SK-N-SH treated with all-trans-retinoic acid at 6 μM for 48 hours (cell line): ENCODE measurements at regions not wholly inside any gene's neighbourhood (a gene's known extent, or its start where the extent isn't known, plus 50 kb on each side); places are given as distances from the start of the nearest gene placed in this dataset.

Experiments used
- ARNTL ChIP-seq: fragments of 450-650 bp; formaldehyde crosslinking; IDR thresholded peaks from 2 replicates; pipeline ENCODE4 v1.5.0; 2020; ENCODE audit warnings: low read depth, mild to moderate bottlenecking, moderate library complexity, borderline replicate concordance
- CSDC2 ChIP-seq: fragments of 250-450 bp; sonication (Bioruptor Pico); IDR thresholded peaks from 2 replicates; pipeline ENCODE4 v1.5.0; 2020; ENCODE audit warnings: mild to moderate bottlenecking, moderate library complexity
- CSRNP3 ChIP-seq: fragments of 250-450 bp; sonication (Bioruptor Pico); IDR thresholded peaks from 2 replicates; pipeline ENCODE4 v1.5.1; 2021; ENCODE audit warnings: mild to moderate bottlenecking, moderate library complexity
- GLIS3 ChIP-seq: fragments of 250-450 bp; sonication (Bioruptor Pico); IDR thresholded peaks from 2 replicates; pipeline ENCODE4 v1.5.0; 2020; ENCODE audit warnings: mild to moderate bottlenecking, moderate library complexity
- PATZ1 ChIP-seq: fragments of 250-450 bp; sonication (Bioruptor Pico); IDR thresholded peaks from 2 replicates; pipeline ENCODE4 v1.8.0; 2020; ENCODE audit warnings: mild to moderate bottlenecking, moderate library complexity, borderline replicate concordance
- PPARA ChIP-seq: fragments of 250-450 bp; sonication (Bioruptor Pico); IDR thresholded peaks from 2 replicates; pipeline ENCODE4 v1.5.0; 2020; ENCODE audit warnings: mild to moderate bottlenecking, borderline replicate concordance
- TSHZ2 ChIP-seq: fragments of 250-450 bp; sonication (Bioruptor Pico); IDR thresholded peaks from 2 replicates; pipeline ENCODE4 v1.5.0; 2020; ENCODE audit warnings: mild to moderate bottlenecking, moderate library complexity
- ZC3H10 ChIP-seq: fragments of 250-450 bp; sonication (Bioruptor Pico); IDR thresholded peaks from 2 replicates; pipeline ENCODE4 v1.5.1; 2021; ENCODE audit warnings: mild to moderate bottlenecking, moderate library complexity
- ZFP3 ChIP-seq: fragments of 250-450 bp; sonication (Bioruptor Pico); IDR thresholded peaks from 2 replicates; pipeline ENCODE4 v1.5.0; 2020; ENCODE audit warnings: mild to moderate bottlenecking, moderate library complexity
- ZFP30 ChIP-seq: fragments of 450-650 bp; formaldehyde crosslinking; IDR thresholded peaks from 2 replicates; pipeline ENCODE4 v1.5.0; 2022; ENCODE audit warnings: mild to moderate bottlenecking, moderate library complexity
- ZNF565 ChIP-seq: fragments of 450-650 bp; formaldehyde crosslinking; conservative IDR thresholded peaks from 2 replicates; pipeline ENCODE4 v1.5.0; 2020; ENCODE audit warnings: low read depth, mild to moderate bottlenecking, moderate library complexity
- ZNF8 ChIP-seq: fragments of 450-650 bp; formaldehyde crosslinking; IDR thresholded peaks from 2 replicates; pipeline ENCODE4 v1.5.0; 2020; ENCODE audit warnings: mild to moderate bottlenecking, moderate library complexity
- TF ChIP-seq, protein P1 (sequence below): fragments of 250-450 bp; sonication (Bioruptor Pico); IDR thresholded peaks from 2 replicates; pipeline ENCODE4 v1.5.1; 2020; ENCODE audit warnings: low read depth, mild to moderate bottlenecking, moderate library complexity
- TF ChIP-seq, protein P2 (sequence below): fragments of 250-450 bp; sonication (Bioruptor Pico); IDR thresholded peaks from 2 replicates; pipeline ENCODE4 v1.8.0; 2021; ENCODE audit warnings: low read depth, mild to moderate bottlenecking, moderate library complexity, borderline replicate concordance

GRCh38 chr12:127570793-127571360 is 696.1 kb upstream of the TMEM132C start:
- no peak for TF ChIP-seq TSHZ2
- TF ChIP-seq CSDC2 (CRISPR knock-in tag), result no peak
- TF ChIP-seq ZNF8 (CRISPR knock-in tag), result no peak
- TF ChIP-seq PATZ1 (CRISPR knock-in tag), result no peak
- TF ChIP-seq, protein P1, sequence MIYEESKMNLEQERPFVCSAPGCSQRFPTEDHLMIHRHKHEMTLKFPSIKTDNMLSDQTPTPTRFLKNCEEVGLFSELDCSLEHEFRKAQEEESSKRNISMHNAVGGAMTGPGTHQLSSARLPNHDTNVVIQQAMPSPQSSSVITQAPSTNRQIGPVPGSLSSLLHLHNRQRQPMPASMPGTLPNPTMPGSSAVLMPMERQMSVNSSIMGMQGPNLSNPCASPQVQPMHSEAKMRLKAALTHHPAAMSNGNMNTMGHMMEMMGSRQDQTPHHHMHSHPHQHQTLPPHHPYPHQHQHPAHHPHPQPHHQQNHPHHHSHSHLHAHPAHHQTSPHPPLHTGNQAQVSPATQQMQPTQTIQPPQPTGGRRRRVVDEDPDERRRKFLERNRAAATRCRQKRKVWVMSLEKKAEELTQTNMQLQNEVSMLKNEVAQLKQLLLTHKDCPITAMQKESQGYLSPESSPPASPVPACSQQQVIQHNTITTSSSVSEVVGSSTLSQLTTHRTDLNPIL (CRISPR knock-in tag), result no peak
- no peak for TF ChIP-seq ZC3H10
- no peak for TF ChIP-seq ARNTL
- TF ChIP-seq ZFP3 (CRISPR knock-in tag), result no peak
- TF ChIP-seq, protein P2, sequence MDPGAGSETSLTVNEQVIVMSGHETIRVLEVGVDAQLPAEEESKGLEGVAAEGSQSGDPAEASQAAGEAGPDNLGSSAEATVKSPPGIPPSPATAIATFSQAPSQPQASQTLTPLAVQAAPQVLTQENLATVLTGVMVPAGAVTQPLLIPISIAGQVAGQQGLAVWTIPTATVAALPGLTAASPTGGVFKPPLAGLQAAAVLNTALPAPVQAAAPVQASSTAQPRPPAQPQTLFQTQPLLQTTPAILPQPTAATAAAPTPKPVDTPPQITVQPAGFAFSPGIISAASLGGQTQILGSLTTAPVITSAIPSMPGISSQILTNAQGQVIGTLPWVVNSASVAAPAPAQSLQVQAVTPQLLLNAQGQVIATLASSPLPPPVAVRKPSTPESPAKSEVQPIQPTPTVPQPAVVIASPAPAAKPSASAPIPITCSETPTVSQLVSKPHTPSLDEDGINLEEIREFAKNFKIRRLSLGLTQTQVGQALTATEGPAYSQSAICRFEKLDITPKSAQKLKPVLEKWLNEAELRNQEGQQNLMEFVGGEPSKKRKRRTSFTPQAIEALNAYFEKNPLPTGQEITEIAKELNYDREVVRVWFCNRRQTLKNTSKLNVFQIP (CRISPR knock-in tag), result no peak
- TF ChIP-seq GLIS3 (CRISPR knock-in tag), result no peak
- TF ChIP-seq ZFP30 (CRISPR knock-in tag), result no peak
- TF ChIP-seq CSRNP3 (CRISPR knock-in tag), result no peak
- no peak for TF ChIP-seq ZNF565 (CRISPR knock-in tag)
- TF ChIP-seq PPARA (CRISPR knock-in tag), result no peak
